Peyer's patch (tissue), 4 donors: ENCODE measurements at regions not wholly inside any gene's neighbourhood (a gene's known extent, or its start where the extent isn't known, plus 50 kb on each side); places are given as distances from the start of the nearest gene placed in this dataset.

Experiments used
- DNase-seq, 3 donors: peaks; one replicate each; pipeline ENCODE4 v3.0.0-alpha.2; 2017 to 2019
- H3K27ac ChIP-seq, 4 donors: fragments of 200-600 bp; sonication (generic); one replicate each; pipeline ENCODE4 v1.5.1; 2016 to 2019
- H3K27me3 ChIP-seq, 2 donors: fragments of 200-600 bp; sonication (generic); one replicate each; pipeline ENCODE4 v1.5.1; 2019
- H3K36me3 ChIP-seq, 3 donors: fragments of 200-600 bp; sonication (generic); one replicate each; pipeline ENCODE4 v1.5.1; 2016 to 2019
- H3K4me1 ChIP-seq, 4 donors: fragments of 200-600 bp; sonication (generic); one replicate each; pipeline ENCODE4 v1.5.1; 2016 to 2019
- H3K4me3 ChIP-seq, 4 donors: fragments of 200-600 bp; sonication (generic); 1 replicate in 3 of 4; 2 replicates in 1 of 4; pipeline ENCODE4 v1.5.1; 2016 to 2019; ENCODE audit warnings: mild to moderate bottlenecking in 1 of 4
- H3K9me3 ChIP-seq, 4 donors: fragments of 200-600 bp; sonication (generic); one replicate each; pipeline ENCODE4 v1.5.1; 2016 to 2019; ENCODE audit warnings: mild to moderate bottlenecking in 1 of 4
- CTCF ChIP-seq, 6 experiments: fragments of 450-650 bp in 4 of 6; fragments of 200-600 bp in 2 of 6; sonication (generic) in 1 of 6; IDR thresholded peaks; one replicate each; pipeline ENCODE4 v1.5.1; 2017 to 2019; ENCODE audit warnings: antibody characterized with exemption in 6 of 6, mild to moderate bottlenecking in 3 of 6, moderate library complexity in 1 of 6
- POLR2A ChIP-seq, 2 donors: fragments of 450-650 bp; IDR thresholded peaks; one replicate each; pipeline ENCODE4 v1.5.1; 2017; ENCODE audit warnings: antibody characterized with exemption in 2 of 2, mild to moderate bottlenecking in 2 of 2, moderate library complexity in 2 of 2

GRCh38 chr7:12859761-12860160 lies 172.3 kb downstream of the ARL4A start:
- Histone ChIP-seq H3K27me3 (no peaks in the 10 kb centered on the region), H3K4me3 (no peak overlapping the region), H3K36me3 (no peaks in the 10 kb centered on the region), H3K9me3 (no peaks in the 10 kb centered on the region), H3K4me1 (no peaks in the 10 kb centered on the region), H3K27ac (no peak overlapping the region)
- DNase-seq = no peak
- TF ChIP-seq POLR2A (IDR thresholded peaks at IDR 0.05) = no peak
- no peak for TF ChIP-seq CTCF (IDR thresholded peaks at IDR 0.05)

GRCh38 chr7:12861070-12861469 lies 173.6 kb downstream of the ARL4A start:
- TF ChIP-seq POLR2A (IDR thresholded peaks at IDR 0.05) = no peak
- no peak for TF ChIP-seq CTCF (IDR thresholded peaks at IDR 0.05)
- Histone ChIP-seq H3K36me3 (no peaks in the 10 kb centered on the region), H3K27me3 (no peaks in the 10 kb centered on the region), H3K4me3 (no peak overlapping the region), H3K27ac (no peak overlapping the region), H3K9me3 (no peaks in the 10 kb centered on the region), H3K4me1 (no peaks in the 10 kb centered on the region)
- no peak for DNase-seq

GRCh38 chr7:12862146-12862545 lies 174.7 kb downstream of the ARL4A start:
- Histone ChIP-seq H3K36me3 (no peaks in the 10 kb centered on the region), H3K9me3 (no peaks in the 10 kb centered on the region), H3K4me3 (no peak overlapping the region), H3K4me1 (no peaks in the 10 kb centered on the region), H3K27me3 (no peaks in the 10 kb centered on the region), H3K27ac (no peak overlapping the region)
- no peak for DNase-seq
- TF ChIP-seq POLR2A (IDR thresholded peaks at IDR 0.05) (no peak), CTCF (IDR thresholded peaks at IDR 0.05) (no peak)

GRCh38 chr7:12864470-12865046 lies 177.1 kb downstream of the ARL4A start:
- DNase-seq = no peak
- Histone ChIP-seq H3K4me3 (no peak overlapping the region), H3K4me1 (no peaks in the 10 kb centered on the region), H3K9me3 (no peaks in the 10 kb centered on the region), H3K27me3 (no peaks in the 10 kb centered on the region), H3K27ac (no peak overlapping the region), H3K36me3 (no peaks in the 10 kb centered on the region)
- TF ChIP-seq CTCF (IDR thresholded peaks at IDR 0.05) (no peak), POLR2A (IDR thresholded peaks at IDR 0.05) (no peak)

- DNase-seq = no peak
- TF ChIP-seq CTCF (IDR thresholded peaks at IDR 0.05) = no peak
- TF ChIP-seq POLR2A (IDR thresholded peaks at IDR 0.05) = no peak
- H3K27me3 ChIP-seq = no peaks in the 10 kb centered on the region
- no peaks in the 10 kb centered on the region for H3K9me3 ChIP-seq
- no peaks in the 10 kb centered on the region for H3K4me1 ChIP-seq
- no peak overlapping the region for H3K27ac ChIP-seq
- no peaks in the 10 kb centered on the region for H3K36me3 ChIP-seq
- H3K4me3 ChIP-seq = no peak overlapping the region
Measured at GRCh38 chr7:12865593-12865992, 178.2 kb downstream of the ARL4A start.

GRCh38 chr7:12866207-12866606 lies 178.8 kb downstream of the ARL4A start:
- H3K27ac ChIP-seq = no peak overlapping the region
- no peaks in the 10 kb centered on the region for H3K9me3 ChIP-seq
- no peak overlapping the region for H3K4me3 ChIP-seq
- no peak for TF ChIP-seq POLR2A (IDR thresholded peaks at IDR 0.05)
- no peak for TF ChIP-seq CTCF (IDR thresholded peaks at IDR 0.05)
- H3K36me3 ChIP-seq = no peaks in the 10 kb centered on the region
- no peaks in the 10 kb centered on the region for H3K27me3 ChIP-seq
- no peaks in the 10 kb centered on the region for H3K4me1 ChIP-seq
- no peak for DNase-seq
